ENCODE measurements at regions not wholly inside any gene's neighbourhood (a gene's known extent, or its start where the extent isn't known, plus 50 kb on each side); places are given as distances from the start of the nearest gene placed in this dataset.
"Not testable (repeated sequence)": the region's sequence is repeated elsewhere in the genome, so short reads cannot be mapped to it uniquely, and the experiment has no call there.

DNA sequence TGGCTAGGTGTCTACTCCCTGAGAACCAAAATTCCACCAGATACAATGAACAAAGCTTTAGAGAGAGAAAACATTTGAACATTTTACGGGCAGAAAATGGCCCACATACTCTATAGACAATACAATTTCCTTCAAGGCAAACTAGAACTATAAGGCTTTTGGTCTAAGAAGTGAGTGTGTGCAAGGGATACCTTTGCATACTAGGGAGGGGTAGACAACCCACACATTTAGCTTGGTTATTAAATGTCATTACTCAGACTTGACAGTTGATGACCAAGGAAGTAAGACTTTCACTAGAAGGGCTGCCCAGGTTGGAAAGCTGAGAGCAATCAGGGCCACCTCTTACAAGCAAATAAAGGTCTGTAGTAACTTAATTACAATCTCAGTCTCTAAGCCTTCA lies 64.0 kb upstream of the PLEKHM1 start:
- not testable (repeated sequence) for DNase-seq (ENCODE audit: low read depth)

- DNase-seq (ENCODE audit: low read depth) = not testable (repeated sequence)
Observed at GRCh38 chr17:45558821-45559220, 68.3 kb upstream of the PLEKHM1 start.

DNA sequence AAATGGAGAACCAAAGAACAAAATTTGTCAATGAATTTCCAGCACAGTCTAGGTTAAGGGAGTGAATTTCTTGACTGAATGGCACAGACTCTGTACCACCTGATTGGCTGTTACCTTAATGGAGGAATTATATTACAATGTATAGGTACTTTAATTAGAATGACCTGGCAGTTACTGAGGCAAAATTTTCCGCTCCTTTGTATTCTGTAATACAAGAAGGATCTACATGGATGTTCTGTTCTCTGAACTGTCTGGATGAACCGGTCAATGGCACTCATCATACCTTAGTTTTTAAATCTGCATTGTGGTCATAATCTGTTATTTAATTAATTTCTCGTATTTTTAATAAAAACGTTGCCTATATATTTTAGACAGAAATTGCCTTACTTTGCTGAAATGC lies 72.3 kb upstream of the PLEKHM1 start:
- DNase-seq (ENCODE audit: low read depth) = not testable (repeated sequence)

- not testable (repeated sequence) for DNase-seq (ENCODE audit: low read depth)
Observed at GRCh38 chr17:45563283-45563682, 72.8 kb upstream of the PLEKHM1 start.

GRCh38 chr17:45568275-45568674 lies 77.8 kb upstream of the PLEKHM1 start:
- DNase-seq (ENCODE audit: low read depth) = not testable (repeated sequence)

DNA sequence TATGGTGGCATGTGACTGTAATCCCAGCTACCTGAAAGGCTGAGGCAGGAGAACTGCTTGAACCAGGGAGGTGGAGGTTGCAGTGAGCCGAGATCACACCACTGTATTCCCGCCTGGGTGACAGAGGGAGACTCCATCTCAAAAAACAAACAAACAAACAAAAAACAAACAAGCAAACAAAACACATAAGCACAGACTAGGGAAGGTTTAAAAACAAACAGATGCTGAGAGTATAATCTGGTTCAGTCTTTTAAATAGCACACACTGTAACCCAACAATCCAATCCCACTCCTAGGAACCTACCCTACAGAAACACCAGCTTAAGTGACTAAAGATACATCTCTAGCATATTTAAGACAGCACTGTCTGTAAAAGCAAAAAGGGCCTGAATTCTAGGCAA lies 82.8 kb upstream of the PLEKHM1 start:
- DNase-seq (ENCODE audit: low read depth) = not testable (repeated sequence)

DNA sequence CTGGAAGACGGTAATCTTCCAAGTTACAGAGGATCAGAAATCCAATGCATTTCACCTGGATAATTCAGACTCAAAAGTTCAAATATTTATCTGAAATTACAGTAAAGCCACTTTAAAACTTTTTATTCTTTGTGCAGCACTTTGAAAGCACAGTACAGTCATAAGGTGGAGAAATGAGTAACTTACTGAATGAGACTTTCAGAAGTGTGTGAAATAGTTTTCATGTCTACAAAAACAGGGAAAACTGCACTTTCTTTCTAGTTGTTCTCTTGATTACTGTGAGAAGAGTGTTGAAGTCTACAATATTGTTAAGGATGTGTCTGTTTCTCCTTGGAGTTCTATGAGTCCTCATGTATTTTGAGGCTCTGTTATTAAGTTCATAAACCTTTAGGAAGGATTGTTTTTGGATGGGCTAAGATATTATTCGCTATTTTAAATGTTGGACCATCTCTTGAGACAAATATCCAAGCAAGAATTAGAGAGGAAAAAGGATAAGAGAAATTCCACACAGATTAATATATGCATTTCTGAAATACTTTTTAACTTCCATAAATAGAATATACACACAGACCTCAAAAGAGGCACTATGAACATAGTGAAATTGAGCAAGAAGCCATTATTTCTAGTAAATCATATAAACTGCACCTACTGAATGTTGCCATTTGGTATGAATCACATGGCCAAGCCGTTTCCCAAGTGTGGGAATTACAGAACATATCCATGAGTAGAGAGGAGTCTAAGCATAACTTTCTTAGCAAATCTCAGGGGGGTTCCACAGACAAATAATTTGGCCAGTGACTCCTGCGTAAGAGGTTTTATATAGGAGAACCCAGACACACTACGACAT lies 83.6 kb upstream of the PLEKHM1 start:
- no peak for DNase-seq (ENCODE audit: low read depth)

DNA sequence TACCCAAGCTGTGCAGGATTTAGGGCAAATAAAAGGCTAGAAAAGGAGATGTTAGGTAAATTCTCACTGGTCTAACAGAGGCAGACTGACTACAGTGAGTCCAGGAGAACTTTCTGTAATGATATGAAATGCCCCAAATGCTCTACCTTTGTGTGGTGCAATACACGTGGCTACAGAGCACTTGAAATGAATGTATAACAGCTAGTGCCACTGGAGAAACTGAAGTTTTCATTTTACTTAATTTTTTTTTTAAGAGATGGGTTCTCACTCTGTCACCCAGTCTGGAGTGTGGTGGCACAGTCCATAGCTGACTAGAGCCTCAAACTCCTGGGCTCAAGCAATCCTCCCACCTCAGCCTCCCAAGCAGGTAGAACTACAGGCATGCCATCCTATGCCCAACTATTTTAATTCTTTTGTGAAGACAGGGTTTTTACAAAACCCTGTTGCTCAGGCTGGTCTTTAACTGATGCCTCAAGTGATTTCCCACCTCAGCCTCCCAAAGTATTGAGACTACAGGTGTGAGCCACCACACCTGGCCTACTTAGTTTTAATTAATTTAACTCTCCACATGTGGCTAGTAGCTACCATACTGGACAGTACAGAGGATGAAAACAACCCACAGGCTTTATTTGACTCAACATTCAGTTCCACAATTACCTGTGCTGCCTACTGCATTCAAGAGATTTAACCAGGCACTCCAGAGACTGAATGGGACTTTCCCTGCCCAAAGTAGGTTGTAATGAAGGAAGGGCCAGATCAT lies 84.8 kb upstream of the PLEKHM1 start:
- DNase-seq (ENCODE audit: low read depth) = no peak

- DNase-seq (ENCODE audit: low read depth) = not testable (repeated sequence)
Observed at GRCh38 chr17:45576527-45577307, 86.2 kb upstream of the PLEKHM1 start.

GRCh38 chr17:45577571-45578279 lies 87.2 kb upstream of the PLEKHM1 start:
- no peak for DNase-seq (ENCODE audit: low read depth)

DNA sequence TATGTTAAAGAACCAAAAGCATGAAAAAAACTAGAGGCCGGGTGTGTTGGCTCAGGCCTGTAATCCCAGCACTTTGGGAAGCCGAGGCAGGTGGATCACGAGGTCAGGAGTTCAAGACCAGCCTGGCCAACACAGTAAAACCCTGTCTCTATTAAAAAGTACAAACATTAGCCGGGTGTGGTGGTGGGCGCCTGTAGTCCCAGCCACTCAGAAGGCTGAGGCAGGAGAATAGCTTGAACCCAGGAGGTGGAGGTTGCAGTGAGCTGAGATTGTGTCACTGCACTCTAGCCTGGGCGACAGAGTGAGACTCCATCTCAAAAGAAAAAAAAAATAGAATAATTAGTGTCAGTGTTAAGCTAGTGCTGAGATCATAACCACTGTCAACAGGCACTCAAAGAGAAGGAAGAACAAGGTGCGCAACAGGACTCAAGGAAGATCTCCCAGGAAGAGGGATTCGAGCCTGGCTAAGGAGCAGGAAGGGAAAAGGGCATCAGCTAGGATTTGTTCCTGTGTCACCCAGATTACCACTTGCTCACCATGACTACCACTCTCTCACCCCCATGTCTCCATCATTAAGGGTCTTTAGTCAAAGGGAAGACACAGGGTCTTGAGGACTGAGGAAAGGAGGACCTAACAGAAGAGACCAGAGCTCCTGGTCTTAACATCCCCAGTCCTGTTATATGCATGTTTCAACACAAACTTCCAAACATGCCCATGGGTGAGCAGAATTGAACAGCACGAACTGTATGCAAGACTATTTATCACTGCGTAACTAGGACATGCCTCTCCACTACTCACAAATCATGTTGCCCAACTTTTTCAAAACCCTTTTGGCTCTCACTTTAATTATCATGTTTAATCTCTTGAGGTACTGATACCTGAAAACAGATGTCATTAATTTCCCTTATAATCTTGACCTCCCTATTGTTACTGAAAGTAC lies 88.3 kb upstream of the PLEKHM1 start:
- DNase-seq (ENCODE audit: low read depth) = no peak

- no peak for DNase-seq (ENCODE audit: low read depth)
Observed at GRCh38 chr17:45579529-45580495, 89.3 kb upstream of the PLEKHM1 start.

- DNase-seq (ENCODE audit: low read depth) = no peak
Observed at GRCh38 chr17:45580924-45581323, 90.4 kb upstream of the PLEKHM1 start.

GRCh38 chr17:45581860-45582259 lies 91.3 kb upstream of the PLEKHM1 start:
- DNase-seq (ENCODE audit: low read depth) = no peak

- DNase-seq (ENCODE audit: low read depth) = peak; percentile 44
Observed at GRCh38 chr17:45584092-45585036, 93.8 kb upstream of the PLEKHM1 start.

GRCh38 chr17:45585037-45585733 lies 94.7 kb upstream of the PLEKHM1 start:
- peak; percentile 56 for DNase-seq (ENCODE audit: low read depth)

Measured in renal cortical epithelial cell (primary cell).